Stimulated activated CD4-positive, alpha-beta T cell treated with anti-CD3 and anti-CD28 coated beads, Interleukin-1b, Interleukin-23, amount 100 ng/mL, for 48 hours (primary cell): ENCODE measurements at regions not wholly inside any gene's neighbourhood (a gene's known extent, or its start where the extent isn't known, plus 50 kb on each side); places are given as distances from the start of the nearest gene placed in this dataset.

ENCODE experiments used
- DNase-seq: peaks from one replicate; pipeline ENCODE4 v3.0.0-alpha.2; 2020

GRCh38 chr20:40203032-40203431 is 486.0 kb downstream of the MAFB start:
- no peak for DNase-seq

- DNase-seq = no peak
These were observed 491.3 kb downstream of the MAFB start for GRCh38 chr20:40197691-40198090.

GRCh38 chr20:40196846-40197436 is 492.1 kb downstream of the MAFB start:
- no peak for DNase-seq

GRCh38 chr20:40195742-40196141 is 493.3 kb downstream of the MAFB start:
- DNase-seq = no peak

DNA sequence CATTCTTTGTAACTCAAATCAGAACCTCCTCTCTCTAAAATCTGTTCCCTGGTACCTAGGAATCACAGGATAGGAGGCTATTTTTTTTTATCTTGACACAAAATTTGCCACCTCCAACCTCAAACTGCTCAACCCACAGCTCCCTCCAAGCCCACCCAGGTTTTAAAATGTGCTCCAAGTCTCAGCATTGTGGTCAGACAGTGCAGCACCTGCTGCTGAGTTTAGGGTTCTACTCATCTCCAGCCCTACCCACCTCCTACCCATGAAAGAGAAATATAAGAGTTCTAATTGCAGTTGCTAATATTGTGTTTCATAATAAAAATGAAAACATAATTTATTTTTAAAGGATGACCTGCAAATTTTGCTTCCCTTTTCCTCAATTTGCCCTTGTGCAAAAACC is 496.5 kb downstream of the MAFB start:
- no peak for DNase-seq

GRCh38 chr20:40192081-40192480 is 497.0 kb downstream of the MAFB start:
- DNase-seq = no peak

- no peak for DNase-seq
These were observed 497.5 kb downstream of the MAFB start for GRCh38 chr20:40191573-40191972.

DNA sequence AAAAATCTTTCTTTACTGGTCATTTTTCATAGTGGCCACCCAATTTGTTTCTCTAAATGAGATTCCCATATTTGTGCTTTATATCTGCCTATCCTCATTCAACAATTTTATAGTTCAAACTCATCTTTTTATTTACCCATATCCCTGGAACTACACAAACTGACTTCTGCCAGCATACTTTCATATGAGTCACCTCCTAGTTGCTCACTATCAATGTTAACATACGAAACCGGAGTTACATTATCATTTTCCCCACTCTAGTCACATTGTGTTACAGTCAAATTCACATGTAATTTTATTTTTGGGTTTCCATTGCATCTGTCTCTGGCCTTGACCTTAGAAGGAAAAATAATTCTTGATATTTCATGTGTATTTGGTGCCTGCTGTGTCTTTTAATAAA is 499.4 kb downstream of the MAFB start:
- DNase-seq = no peak

GRCh38 chr20:40188319-40188718 is 500.7 kb downstream of the MAFB start:
- no peak for DNase-seq

GRCh38 chr20:40186826-40187225 is 502.2 kb downstream of the MAFB start:
- no peak for DNase-seq

GRCh38 chr20:40181676-40182075 is 507.4 kb downstream of the MAFB start:
- DNase-seq = no peak

DNA sequence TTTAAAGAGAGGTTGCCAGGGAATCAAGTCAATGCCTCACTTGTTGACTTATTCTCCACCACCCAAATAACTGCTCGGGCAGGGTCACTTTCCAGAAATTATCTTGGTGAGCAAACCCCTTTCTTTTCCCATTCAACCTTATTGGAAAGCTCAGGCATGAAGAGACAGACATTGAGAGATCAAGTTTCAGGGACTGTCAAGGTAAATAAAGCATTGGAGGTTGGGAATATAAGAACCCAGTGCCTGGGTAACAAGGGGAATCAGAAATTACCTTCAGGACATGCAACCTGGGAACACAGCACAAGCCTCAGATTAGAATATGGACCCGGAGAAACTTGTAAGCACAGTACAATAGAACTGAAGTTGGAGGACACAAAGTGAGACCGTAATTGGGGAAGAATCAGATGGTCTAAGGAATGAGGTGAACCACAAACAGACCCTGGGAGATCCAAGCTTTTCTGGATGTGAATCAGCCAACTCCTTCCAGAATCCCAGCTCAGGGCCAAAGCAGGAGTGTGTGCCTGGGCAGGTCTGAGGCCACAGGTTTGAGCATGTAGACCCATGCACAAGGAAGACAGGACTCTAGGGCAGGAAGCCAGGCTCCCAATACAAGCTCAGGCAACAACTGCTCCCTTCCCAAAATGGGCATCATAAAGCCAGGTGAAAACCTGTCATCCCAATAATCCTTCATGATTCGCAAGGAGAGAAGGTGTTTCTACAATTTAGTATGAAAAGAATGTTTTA is 512.8 kb downstream of the MAFB start:
- DNase-seq = no peak

GRCh38 chr20:40175296-40175695 is 513.7 kb downstream of the MAFB start:
- no peak for DNase-seq

DNA sequence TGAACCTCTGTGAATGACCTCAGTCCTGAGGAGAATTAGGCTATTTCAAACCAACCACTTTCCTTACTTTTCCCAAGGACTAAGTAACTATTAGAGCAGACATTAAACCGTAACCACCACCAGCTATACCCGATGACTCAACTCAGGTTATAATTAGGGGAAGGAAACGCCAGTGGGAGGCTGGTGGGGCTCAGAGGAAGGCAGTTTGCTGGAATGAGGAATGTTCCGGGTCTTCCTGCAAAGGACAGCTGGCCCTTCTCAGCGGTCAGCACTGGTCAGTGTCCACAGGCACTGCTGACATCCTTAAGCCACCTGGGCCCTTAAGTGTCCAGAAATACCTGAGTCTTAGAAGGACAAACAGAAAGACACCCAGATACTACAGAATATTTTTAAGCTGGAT is 515.2 kb downstream of the MAFB start:
- DNase-seq = no peak

- no peak for DNase-seq
These were observed 519.9 kb downstream of the MAFB start for GRCh38 chr20:40168981-40169620.

DNA sequence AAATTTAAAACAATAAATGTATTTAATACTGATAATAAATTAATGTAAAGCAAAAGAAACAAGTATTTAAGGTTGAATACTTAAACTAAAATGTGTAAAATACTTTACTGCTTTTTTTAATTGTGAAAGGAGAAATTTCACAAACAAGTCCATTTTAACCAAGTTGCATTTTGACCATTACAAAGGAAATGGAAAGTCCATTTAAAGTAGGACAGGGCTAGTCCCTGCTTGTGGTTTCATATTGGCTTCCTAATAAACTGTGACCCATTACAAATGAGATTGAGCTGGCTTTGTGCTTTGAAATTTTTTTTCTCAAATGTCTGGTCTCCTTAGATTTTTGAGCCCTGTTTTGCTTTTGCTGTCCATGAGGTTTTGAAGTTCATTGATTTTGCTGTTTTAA is 527.6 kb downstream of the MAFB start:
- DNase-seq = no peak

- no peak for DNase-seq
These were observed 528.9 kb downstream of the MAFB start for GRCh38 chr20:40160097-40160550.

DNA sequence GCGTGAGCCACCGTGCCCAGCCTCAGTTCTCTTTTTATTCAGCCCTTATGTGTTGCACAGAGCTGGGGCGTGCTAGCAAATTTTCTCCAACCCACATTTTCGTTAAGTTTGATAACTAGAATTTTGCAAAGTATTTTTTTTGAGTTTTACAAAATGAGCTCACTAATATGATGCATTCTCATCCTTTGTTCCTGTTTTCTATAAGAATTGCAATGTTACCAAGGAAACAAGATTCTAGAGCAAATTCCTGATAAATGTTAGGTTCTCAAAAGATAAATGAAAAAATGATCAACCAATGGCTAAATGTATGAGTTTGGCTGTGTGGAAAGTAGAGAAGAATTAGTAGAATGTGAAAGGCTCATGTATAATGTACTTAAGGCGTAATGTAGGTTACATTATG is 529.8 kb downstream of the MAFB start:
- DNase-seq = no peak

GRCh38 chr20:40156600-40157317 is 532.3 kb downstream of the MAFB start:
- DNase-seq = no peak

DNA sequence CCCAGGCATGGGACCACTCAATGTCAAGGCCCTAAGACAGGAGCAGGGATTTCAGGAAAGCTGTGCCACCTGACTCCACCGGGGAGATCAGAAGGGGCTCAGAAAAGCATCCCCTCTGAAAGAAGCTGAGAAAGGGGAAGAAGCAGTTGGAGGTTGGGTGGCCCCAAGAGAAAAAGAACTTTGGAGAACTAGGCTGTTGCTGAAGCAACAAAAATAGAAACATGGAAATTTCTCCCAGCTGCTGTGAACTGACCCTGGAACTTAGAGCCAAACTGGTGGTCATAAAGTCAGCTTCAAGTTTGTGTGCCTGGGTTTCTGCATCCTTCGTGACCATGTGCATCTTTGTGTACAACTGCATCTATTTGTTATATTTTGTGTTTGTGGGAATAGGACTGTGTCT is 534.5 kb downstream of the MAFB start:
- DNase-seq = no peak

- DNase-seq = no peak
These were observed 540.1 kb downstream of the MAFB start for GRCh38 chr20:40148886-40149285.

- DNase-seq = no peak
These were observed 543.0 kb downstream of the MAFB start for GRCh38 chr20:40146071-40146470.

DNA sequence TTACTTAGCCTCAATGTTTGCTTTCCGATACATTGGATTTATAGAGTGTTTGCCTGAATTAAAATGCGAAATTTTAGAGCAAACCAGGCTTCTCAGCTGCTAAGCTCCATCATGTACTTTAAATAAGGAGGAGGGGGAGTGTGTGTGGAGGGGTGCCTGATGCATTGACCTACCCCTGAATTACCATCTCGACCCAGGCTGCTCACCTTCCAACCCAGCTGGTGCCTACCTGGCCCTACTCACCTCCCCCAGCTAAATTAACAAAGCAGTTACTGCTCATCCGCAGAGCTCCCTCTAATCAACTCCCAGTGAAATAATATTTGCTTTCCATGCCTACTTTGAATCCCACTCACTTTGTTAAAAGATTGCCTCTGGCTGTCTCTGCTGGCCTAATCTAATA is 544.5 kb downstream of the MAFB start:
- no peak for DNase-seq

DNA sequence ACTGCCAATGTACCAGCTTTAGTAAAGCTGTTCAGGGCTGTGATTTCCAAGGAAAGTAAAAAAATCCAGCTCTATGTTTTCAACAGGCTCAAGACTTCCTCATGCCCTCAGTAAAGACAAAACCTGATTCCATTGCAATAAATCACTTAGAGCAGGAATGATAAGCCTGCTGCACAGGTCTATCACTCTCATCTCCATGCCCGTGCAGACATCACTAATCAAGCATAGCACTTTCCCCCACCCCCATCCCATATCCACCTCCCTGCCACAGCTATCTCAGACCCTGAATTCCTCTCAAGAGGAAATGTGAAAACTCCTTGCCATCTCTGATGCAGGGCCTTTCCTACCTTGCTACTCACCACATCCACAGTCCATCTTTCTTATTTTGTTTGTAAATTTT is 554.9 kb downstream of the MAFB start:
- DNase-seq = no peak
